OCI-LY1 (cell line): ENCODE measurements at regions not wholly inside any gene's neighbourhood (a gene's known extent, or its start where the extent isn't known, plus 50 kb on each side); places are given as distances from the start of the nearest gene placed in this dataset.

ENCODE experiments used
- H2AFZ ChIP-seq: fragments of 200-600 bp; sonication (generic), shearing (Covaris generic); 2 replicates; pipeline ENCODE4 v1.6.0; 2014; ENCODE audit warnings: antibody characterized with exemption, mild to moderate bottlenecking, low read length
- H3F3A ChIP-seq: fragments of 200-600 bp; sonication (generic), shearing (Covaris generic); 2 replicates; pipeline ENCODE4 v1.6.0; 2014; ENCODE audit warnings: mild to moderate bottlenecking, antibody characterized with exemption, low read length, moderate library complexity; ENCODE audit not compliant: insufficient read depth
- H3K27ac ChIP-seq: fragments of 200-600 bp; sonication (generic); 2 replicates; pipeline ENCODE4 v1.5.1; 2014; ENCODE audit warnings: low read length, mixed run types, mild to moderate bottlenecking, low read depth; ENCODE audit not compliant: poor library complexity, severe bottlenecking
- H3K27me3 ChIP-seq: fragments of 200-600 bp; sonication (generic); 2 replicates; pipeline ENCODE4 v1.6.0; 2014; ENCODE audit warnings: antibody characterized with exemption, mild to moderate bottlenecking, low read length, moderate library complexity; ENCODE audit not compliant: insufficient read depth
- H3K36me3 ChIP-seq: fragments of 200-600 bp; sonication (generic); 2 replicates; pipeline ENCODE4 v1.6.1; 2014; ENCODE audit warnings: mild to moderate bottlenecking, antibody characterized with exemption, low read length, moderate library complexity, mixed read lengths; ENCODE audit not compliant: insufficient read depth
- H3K4me1 ChIP-seq: fragments of 200-600 bp; sonication (generic); 2 replicates; pipeline ENCODE4 v1.5.1; 2014; ENCODE audit warnings: mild to moderate bottlenecking, low read length, moderate library complexity; ENCODE audit not compliant: insufficient read depth, severe bottlenecking
- H3K4me2 ChIP-seq: fragments of 200-600 bp; sonication (generic), shearing (Covaris generic); 2 replicates; pipeline ENCODE4 v1.6.1; 2014; ENCODE audit warnings: low read length
- H3K4me3 ChIP-seq: fragments of 200-600 bp; sonication (generic); 2 replicates; pipeline ENCODE4 v1.5.1; 2014; ENCODE audit warnings: low read length, low read depth, mild to moderate bottlenecking, mixed read lengths; ENCODE audit not compliant: poor library complexity, severe bottlenecking
- H3K79me2 ChIP-seq: fragments of 200-600 bp; shearing (Covaris generic); 2 replicates; pipeline ENCODE4 v1.6.1; 2016; ENCODE audit warnings: mixed run types, low read length, mixed read lengths; ENCODE audit not compliant: insufficient read depth
- H3K9ac ChIP-seq: fragments of 200-600 bp; sonication (generic), shearing (Covaris generic); 2 replicates; pipeline ENCODE4 v1.6.1; 2014; ENCODE audit warnings: mild to moderate bottlenecking, low read length, mixed read lengths
- H3K9me2 ChIP-seq: fragments of 200-600 bp; sonication (generic), shearing (Covaris generic); 2 replicates; pipeline ENCODE4 v1.6.1; 2014; ENCODE audit warnings: low read depth, mild to moderate bottlenecking, low read length, mixed read lengths
- H3K9me3 ChIP-seq: fragments of 200-600 bp; shearing (Covaris generic); 2 replicates; pipeline ENCODE4 v1.6.1; 2014; ENCODE audit warnings: low read length, mixed read lengths
- H4K20me1 ChIP-seq: fragments of 200-600 bp; sonication (generic), shearing (Covaris generic); 2 replicates; pipeline ENCODE4 v1.6.0; 2016; ENCODE audit warnings: mild to moderate bottlenecking, low read length; ENCODE audit not compliant: insufficient read depth
- CTCF ChIP-seq: fragments of 200-600 bp; sonication (generic), shearing (Covaris generic); IDR thresholded peaks from 2 replicates; pipeline ENCODE4 v1.5.1; 2017; ENCODE audit warnings: mild to moderate bottlenecking, antibody characterized with exemption, low read length, moderate library complexity, mixed read lengths
- EZH2 ChIP-seq: fragments of 200-600 bp; sonication (generic), shearing (Covaris generic); IDR thresholded peaks from 2 replicates; pipeline ENCODE4 v1.8.0; 2017; ENCODE audit warnings: borderline replicate concordance, mixed run types, mild to moderate bottlenecking, antibody characterized with exemption, low read length, moderate library complexity, mixed read lengths

- H3K36me3 ChIP-seq: no peaks in the 10 kb centered on the region
- H3K9me3 ChIP-seq: no peaks in the 10 kb centered on the region
- H3F3A ChIP-seq: no peaks in the 10 kb centered on the region
- TF ChIP-seq EZH2 (no peak), CTCF (no peak)
- no peaks in the 10 kb centered on the region for H3K79me2 ChIP-seq
- no peak overlapping the region for H3K27ac ChIP-seq
- no peaks in the 10 kb centered on the region for H3K27me3 ChIP-seq
- H3K4me1 ChIP-seq: no peaks in the 10 kb centered on the region
- H3K9me2 ChIP-seq: peaks cover 4% of the 10 kb centered on the region; the same call in 1 of the 2 replicates
- H3K4me2 ChIP-seq: no peak overlapping the region
- H4K20me1 ChIP-seq: no peaks in the 10 kb centered on the region
- no peak overlapping the region for H3K9ac ChIP-seq
- H2AFZ ChIP-seq: no peak overlapping the region
- no peak overlapping the region for H3K4me3 ChIP-seq
Measured at GRCh38 chr7:46108272-46108671, 187.2 kb upstream of the IGFBP3 start.

GRCh38 chr7:46107610-46108217 lies 186.6 kb upstream of the IGFBP3 start:
- no peaks in the 10 kb centered on the region for H3K79me2 ChIP-seq
- no peak overlapping the region for H2AFZ ChIP-seq
- H3K27ac ChIP-seq: no peak overlapping the region
- H3K9me2 ChIP-seq: peaks cover 4% of the 10 kb centered on the region; the same call in 1 of the 2 replicates
- H3F3A ChIP-seq: no peaks in the 10 kb centered on the region
- H3K27me3 ChIP-seq: no peaks in the 10 kb centered on the region
- no peaks in the 10 kb centered on the region for H3K9me3 ChIP-seq
- H3K36me3 ChIP-seq: no peaks in the 10 kb centered on the region
- TF ChIP-seq EZH2 (no peak), CTCF (no peak)
- H4K20me1 ChIP-seq: no peaks in the 10 kb centered on the region
- no peak overlapping the region for H3K4me2 ChIP-seq
- H3K4me3 ChIP-seq: no peak overlapping the region
- no peaks in the 10 kb centered on the region for H3K4me1 ChIP-seq
- no peak overlapping the region for H3K9ac ChIP-seq

DNA sequence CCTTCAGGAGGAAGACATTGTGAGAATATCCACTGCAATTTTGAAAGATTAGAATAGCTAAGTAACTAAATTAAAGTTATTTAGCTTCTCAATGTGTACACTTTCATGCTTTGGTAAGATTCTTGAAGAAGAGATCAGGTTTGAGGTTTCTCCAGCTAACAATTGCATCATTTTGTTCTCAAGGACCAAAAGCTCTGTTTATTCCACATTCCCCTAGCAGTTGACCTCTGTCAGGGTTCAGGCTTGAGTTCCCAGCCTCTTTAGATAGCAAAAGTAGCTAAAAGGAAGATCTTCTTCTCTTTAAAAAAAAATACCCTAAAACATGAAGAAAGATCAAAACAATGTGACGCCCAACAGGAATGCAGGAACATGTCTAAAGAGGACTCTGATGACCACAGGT lies 179.4 kb upstream of the IGFBP3 start:
- no peaks in the 10 kb centered on the region for H3K36me3 ChIP-seq
- no peak overlapping the region for H2AFZ ChIP-seq
- H3K27me3 ChIP-seq: no peaks in the 10 kb centered on the region
- TF ChIP-seq EZH2: no peak
- no peak for TF ChIP-seq CTCF
- no peaks in the 10 kb centered on the region for H3K4me1 ChIP-seq
- H3K4me3 ChIP-seq: no peak overlapping the region
- no peak overlapping the region for H3K4me2 ChIP-seq
- no peaks in the 10 kb centered on the region for H3K79me2 ChIP-seq
- H3F3A ChIP-seq: no peaks in the 10 kb centered on the region
- H3K9me3 ChIP-seq: no peaks in the 10 kb centered on the region
- no peaks in the 10 kb centered on the region for H4K20me1 ChIP-seq
- no peak overlapping the region for H3K27ac ChIP-seq
- no peak overlapping the region for H3K9ac ChIP-seq
- H3K9me2 ChIP-seq: peaks cover 4% of the 10 kb centered on the region; the same call in 1 of the 2 replicates
